Liver (tissue), 7 donors: ENCODE measurements at regions not wholly inside any gene's neighbourhood (a gene's known extent, or its start where the extent isn't known, plus 50 kb on each side); places are given as distances from the start of the nearest gene placed in this dataset.

ENCODE experiments used
- DNase-seq: peaks from one replicate; pipeline ENCODE4 v3.0.0-alpha.2; 2017; ENCODE audit warnings: low spot score
- H3K27ac ChIP-seq, 2 donors: one replicate each; pipeline ENCODE4 v1.7.0; 2013; ENCODE audit warnings: inconsistent platforms in 2 of 2, low read length in 2 of 2, control low read depth in 1 of 2, low read depth in 1 of 2, mild to moderate bottlenecking in 1 of 2
- H3K27me3 ChIP-seq, 4 donors: one replicate each; pipeline versions ENCODE4 v1.6.1 to v1.7.0; 2013; ENCODE audit warnings: low read length in 3 of 4, inconsistent platforms in 1 of 4, mild to moderate bottlenecking in 1 of 4, moderate library complexity in 1 of 4; ENCODE audit not compliant: control insufficient read depth in 4 of 4, insufficient read depth in 4 of 4
- H3K36me3 ChIP-seq, 4 donors: one replicate each; pipeline versions ENCODE4 v1.6.1 to v1.7.0; 2013; ENCODE audit warnings: low read length in 3 of 4, mild to moderate bottlenecking in 3 of 4, low read depth in 1 of 4, moderate library complexity in 1 of 4; ENCODE audit not compliant: control insufficient read depth in 4 of 4, insufficient read depth in 3 of 4
- H3K4me1 ChIP-seq, 4 donors: one replicate each; pipeline versions ENCODE4 v1.6.1 to v1.7.0; 2013; ENCODE audit warnings: low read length in 3 of 4, mild to moderate bottlenecking in 3 of 4, moderate library complexity in 1 of 4; ENCODE audit not compliant: control insufficient read depth in 4 of 4, insufficient read depth in 4 of 4
- H3K4me3 ChIP-seq, 3 donors: one replicate each; pipeline versions ENCODE4 v1.6.1 to v1.7.0; 2013; ENCODE audit warnings: low read length in 3 of 3, control low read depth in 1 of 3, low read depth in 1 of 3, mild to moderate bottlenecking in 1 of 3
- H3K9ac ChIP-seq, 2 donors: one replicate each; pipeline ENCODE4 v1.7.0; 2013; ENCODE audit warnings: low read length in 2 of 2, mild to moderate bottlenecking in 2 of 2, moderate library complexity in 2 of 2, control low read depth in 1 of 2, low read depth in 1 of 2
- H3K9me3 ChIP-seq, 4 donors: one replicate each; pipeline versions ENCODE4 v1.6.1 to v1.7.0; 2013; ENCODE audit warnings: low read length in 3 of 4; ENCODE audit not compliant: control insufficient read depth in 4 of 4
- ATF3 ChIP-seq: IDR thresholded peaks from 2 replicates; pipeline ENCODE4 v1.6.1; 2016; ENCODE audit warnings: antibody characterized with exemption
- CTCF ChIP-seq: fragments of 150-350 bp; IDR thresholded peaks from 2 replicates; pipeline ENCODE4 v1.5.1; 2017; ENCODE audit warnings: improper control_type of control experiment, low read depth, low read length; ENCODE audit not compliant: missing input control
- EGR1 ChIP-seq, 2 donors: IDR thresholded peaks; 2 replicates each; pipeline ENCODE4 v1.6.1; 2016 to 2018; ENCODE audit warnings: antibody characterized with exemption in 2 of 2, low read depth in 2 of 2
- FOXA1 ChIP-seq: IDR thresholded peaks from 2 replicates; pipeline ENCODE4 v1.6.1; 2016; ENCODE audit warnings: antibody characterized with exemption
- FOXA2 ChIP-seq: IDR thresholded peaks from 2 replicates; pipeline ENCODE4 v1.6.1; 2016; ENCODE audit warnings: antibody characterized with exemption
- GABPA ChIP-seq, 2 donors: IDR thresholded peaks in 1 of 2; conservative IDR thresholded peaks in 1 of 2; 2 replicates each; pipeline ENCODE4 v1.6.1; 2016; ENCODE audit warnings: antibody characterized with exemption in 2 of 2, mild to moderate bottlenecking in 1 of 2, moderate library complexity in 1 of 2
- HNF4A ChIP-seq, 2 donors: conservative IDR thresholded peaks; 2 replicates each; pipeline ENCODE4 v1.6.1; 2016; ENCODE audit warnings: antibody characterized with exemption in 2 of 2, mild to moderate bottlenecking in 2 of 2
- HNF4G ChIP-seq: IDR thresholded peaks from 2 replicates; pipeline ENCODE4 v1.6.1; 2016; ENCODE audit warnings: antibody characterized with exemption
- JUND ChIP-seq, 2 donors: IDR thresholded peaks; 2 replicates each; pipeline ENCODE4 v1.6.1; 2016; ENCODE audit warnings: antibody characterized with exemption in 2 of 2
- MAX ChIP-seq: IDR thresholded peaks from 2 replicates; pipeline ENCODE4 v1.6.1; 2016; ENCODE audit warnings: antibody characterized with exemption
- NR2F2 ChIP-seq: IDR thresholded peaks from 2 replicates; pipeline ENCODE4 v1.6.1; 2016; ENCODE audit warnings: antibody characterized with exemption
- RAD21 ChIP-seq, 2 donors: IDR thresholded peaks; 2 replicates each; pipeline ENCODE4 v1.6.1; 2016; ENCODE audit warnings: antibody characterized with exemption in 2 of 2, mild to moderate bottlenecking in 2 of 2
- REST ChIP-seq: IDR thresholded peaks from 2 replicates; pipeline ENCODE4 v1.6.1; 2016; ENCODE audit warnings: antibody characterized with exemption, mild to moderate bottlenecking
- RXRA ChIP-seq, 2 donors: IDR thresholded peaks; 2 replicates each; pipeline ENCODE4 v1.6.1; 2017 to 2018; ENCODE audit warnings: antibody characterized with exemption in 2 of 2, mild to moderate bottlenecking in 1 of 2
- SP1 ChIP-seq: IDR thresholded peaks from 2 replicates; pipeline ENCODE4 v1.6.1; 2018; ENCODE audit warnings: antibody characterized with exemption, mild to moderate bottlenecking
- TAF1 ChIP-seq: conservative IDR thresholded peaks from 2 replicates; pipeline ENCODE4 v1.6.1; 2016; ENCODE audit warnings: antibody characterized with exemption, mild to moderate bottlenecking
- YY1 ChIP-seq: IDR thresholded peaks from 2 replicates; pipeline ENCODE4 v1.6.1; 2016; ENCODE audit warnings: antibody characterized with exemption, mild to moderate bottlenecking
- ZBTB33 ChIP-seq: IDR thresholded peaks from 2 replicates; pipeline ENCODE4 v1.6.1; 2016; ENCODE audit warnings: antibody characterized with exemption
- donor health status: healthy.
- donor health status: healthy.
- donor health status: healthy.
- donor health status: healthy.

GRCh38 chr15:49769225-49769624, 148.4 kb downstream of the DTWD1 start (continued):
- TF ChIP-seq REST: no peak
- TF ChIP-seq JUND (IDR thresholded peaks at IDR 0.05): no peak
- TF ChIP-seq MAX: no peak
- TF ChIP-seq RAD21 (IDR thresholded peaks at IDR 0.05): no peak
- TF ChIP-seq HNF4G: no peak
- no peak for TF ChIP-seq EGR1 (IDR thresholded peaks at IDR 0.05; ENCODE audit: low read depth in 2 of 2)

- no peak for DNase-seq
- H3K4me1 ChIP-seq: no peaks in the 10 kb centered on the region
- TF ChIP-seq ZBTB33: no peak
- TF ChIP-seq ATF3: no peak
- no peak for TF ChIP-seq SP1
- no peak for TF ChIP-seq HNF4G
- no peak for TF ChIP-seq JUND (IDR thresholded peaks at IDR 0.05)
- no peak for TF ChIP-seq REST
- TF ChIP-seq RXRA (IDR thresholded peaks at IDR 0.05): no peak
- TF ChIP-seq RAD21 (IDR thresholded peaks at IDR 0.05): no peak
- TF ChIP-seq NR2F2: no peak
- no peak for TF ChIP-seq MAX
- no peak for TF ChIP-seq GABPA (IDR thresholded peaks at IDR 0.05 in 1 of 2, conservative IDR thresholded peaks at IDR 0.05 in 1 of 2)
- no peak for TF ChIP-seq FOXA1
- TF ChIP-seq YY1: no peak
- no peak for TF ChIP-seq TAF1
- TF ChIP-seq CTCF: no peak
- TF ChIP-seq FOXA2: no peak
- no peak for TF ChIP-seq HNF4A (conservative IDR thresholded peaks at IDR 0.05)
- TF ChIP-seq EGR1 (IDR thresholded peaks at IDR 0.05; ENCODE audit: low read depth in 2 of 2): no peak
- H3K9ac ChIP-seq: no peak overlapping the region
- no peak overlapping the region for H3K4me3 ChIP-seq
- peaks cover 2 to 7% (median 4%) of the 10 kb centered on the region in 4 donors for H3K9me3 ChIP-seq
- no peaks in the 10 kb centered on the region for H3K36me3 ChIP-seq
- no peaks in the 10 kb centered on the region for H3K27me3 ChIP-seq
- H3K27ac ChIP-seq: no peak overlapping the region
Observed at GRCh38 chr15:49789436-49789835, 168.6 kb downstream of the DTWD1 start.
